ENCODE measurements at regions not wholly inside any gene's neighbourhood (a gene's known extent, or its start where the extent isn't known, plus 50 kb on each side); places are given as distances from the start of the nearest gene placed in this dataset.
"Not testable (repeated sequence)": the region's sequence is repeated elsewhere in the genome, so short reads cannot be mapped to it uniquely, and the experiment has no call there.

DNA sequence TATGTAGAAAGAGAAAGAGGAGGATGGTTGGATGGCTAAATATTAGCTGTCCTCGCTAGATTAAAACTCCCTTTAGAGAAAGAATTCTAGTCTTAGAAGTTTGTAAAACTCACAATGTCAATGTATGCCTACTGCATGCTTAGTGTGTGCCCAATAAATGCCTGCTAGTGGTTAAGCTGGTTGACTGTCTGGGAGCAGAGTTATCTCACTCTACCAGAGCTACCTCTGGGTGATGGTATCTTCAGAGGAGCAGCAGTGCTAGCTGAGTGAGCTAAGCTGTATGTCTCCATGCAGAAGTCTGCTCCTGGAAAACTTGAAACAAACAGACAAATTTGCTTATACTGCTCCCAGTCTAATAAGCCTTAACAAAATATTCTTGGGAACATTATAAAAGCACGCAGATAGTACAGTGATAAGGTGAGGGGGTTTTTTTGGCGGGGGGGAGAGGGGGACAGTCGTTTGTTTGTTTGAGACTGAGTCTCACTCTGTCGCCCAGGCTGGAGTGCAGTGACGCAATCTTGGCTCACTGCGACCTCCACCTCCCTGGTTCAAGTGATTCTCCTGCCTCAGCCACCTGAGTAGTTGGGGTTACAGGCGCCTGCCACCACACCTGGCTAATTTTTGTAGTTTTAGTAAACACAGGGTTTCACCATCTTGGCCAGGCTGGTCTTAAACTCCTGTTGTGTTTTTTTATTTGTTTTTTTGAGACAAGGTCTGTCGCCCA is 202.8 kb upstream of the TSC22D1 start:
- no peak for DNase-seq

- not testable (repeated sequence) for DNase-seq
These were observed 199.2 kb upstream of the TSC22D1 start for GRCh38 chr13:44775290-44775689.

DNA sequence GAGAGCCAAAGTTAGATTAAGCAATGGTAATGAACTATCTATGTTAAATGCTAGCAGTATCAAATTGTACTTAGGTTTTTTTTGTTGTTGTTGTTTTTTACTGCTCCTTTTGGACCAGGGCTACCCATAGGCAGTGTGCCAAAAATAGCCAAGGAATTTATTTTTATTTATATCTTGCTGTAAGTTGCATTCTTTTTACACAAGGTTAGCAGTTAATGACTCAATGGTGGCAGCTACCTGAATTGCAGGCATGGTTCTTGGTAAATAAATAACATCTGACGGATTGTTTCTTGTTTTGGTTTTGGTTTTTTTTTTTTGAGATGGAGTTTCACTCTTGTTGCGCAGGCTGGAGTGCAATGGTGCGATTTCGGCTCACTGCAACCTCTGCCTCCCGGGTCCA is 194.8 kb upstream of the TSC22D1 start:
- DNase-seq: no peak

- no peak for DNase-seq
These were observed 193.6 kb upstream of the TSC22D1 start for GRCh38 chr13:44769686-44770085.

- DNase-seq: no peak
These were observed 192.8 kb upstream of the TSC22D1 start for GRCh38 chr13:44768775-44769581.

GRCh38 chr13:44768239-44768638 is 192.1 kb upstream of the TSC22D1 start:
- DNase-seq: no peak

DNA sequence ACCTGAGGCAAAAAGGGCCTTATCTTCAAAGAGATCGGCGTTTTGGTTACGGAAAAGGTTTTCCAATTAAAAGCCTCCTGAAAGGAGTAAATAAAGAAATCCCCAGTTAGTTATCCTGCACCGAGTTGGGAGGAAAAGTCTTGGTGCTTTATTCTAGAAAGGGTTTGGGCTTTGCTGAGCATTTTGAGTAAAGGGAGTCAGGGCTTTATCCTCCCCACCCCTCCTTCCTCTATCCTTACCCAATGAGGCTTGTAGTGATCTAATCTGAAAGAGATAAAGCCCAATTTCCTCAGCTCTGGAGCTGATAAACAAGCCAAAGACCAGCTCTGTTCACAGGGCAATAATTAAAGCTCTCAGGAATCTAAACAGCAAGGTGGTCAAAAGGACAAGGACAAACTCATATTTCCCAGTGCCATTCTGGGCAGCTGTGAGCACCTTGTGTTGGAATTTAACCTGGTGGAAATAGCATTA is 188.9 kb upstream of the TSC22D1 start:
- no peak for DNase-seq

GRCh38 chr13:44764302-44764692 is 188.2 kb upstream of the TSC22D1 start:
- no peak for DNase-seq

DNA sequence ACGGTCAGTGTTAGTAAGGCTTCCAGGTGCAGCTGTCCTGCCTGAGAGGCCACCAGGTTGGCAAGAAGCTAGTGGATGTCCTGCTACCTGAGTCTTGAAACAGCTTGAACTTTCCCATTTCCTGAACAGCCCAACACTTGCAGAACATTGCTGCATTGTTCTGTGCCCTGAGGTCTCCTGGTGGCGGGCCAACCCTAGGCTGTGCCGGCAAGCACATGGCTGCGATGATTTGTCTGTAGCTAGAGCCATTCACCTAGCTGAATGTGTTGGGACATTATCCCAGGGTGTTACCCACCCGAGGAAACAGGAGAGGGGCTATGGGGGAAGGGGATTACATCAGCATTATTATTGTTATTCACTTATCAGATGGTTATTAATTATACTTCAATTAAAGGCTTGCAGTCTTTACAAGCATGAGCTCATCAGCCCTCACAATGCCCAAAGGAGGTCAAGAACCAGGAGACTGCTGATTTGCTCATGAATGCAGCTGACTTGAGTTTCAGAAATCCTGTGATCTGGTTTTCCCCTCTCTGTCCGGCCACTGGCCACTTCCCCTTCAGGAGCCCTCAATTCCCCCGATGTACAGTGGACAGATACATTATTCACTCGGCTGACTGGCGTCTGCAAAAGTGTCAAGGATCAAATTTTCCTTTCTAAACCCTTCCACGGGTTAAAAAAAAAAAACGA is 187.6 kb upstream of the TSC22D1 start:
- DNase-seq: no peak

DNA sequence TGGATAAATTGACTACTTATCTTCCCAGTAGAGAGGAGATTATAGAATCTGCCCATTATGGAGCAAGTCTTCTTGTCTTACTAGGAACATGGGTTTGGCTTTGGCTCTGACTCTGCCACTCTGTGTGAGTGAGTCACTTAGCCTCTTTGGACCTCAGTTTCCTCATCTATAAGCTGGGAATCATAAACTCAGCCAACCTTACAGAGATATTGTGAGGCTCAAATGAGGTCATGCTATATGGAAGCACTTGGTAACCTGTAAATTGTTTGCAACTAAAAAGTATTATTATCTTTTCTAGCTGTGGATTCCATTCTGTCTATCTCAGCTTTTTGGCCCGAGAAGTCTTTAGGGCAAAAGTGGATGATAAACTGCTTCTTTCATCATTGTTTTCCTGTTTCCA is 186.8 kb upstream of the TSC22D1 start:
- no peak for DNase-seq

- peak; percentile 7 for DNase-seq
These were observed 184.3 kb upstream of the TSC22D1 start for GRCh38 chr13:44760434-44760833.

GRCh38 chr13:44759384-44760360 is 183.5 kb upstream of the TSC22D1 start:
- DNase-seq: peak; percentile 78

DNA sequence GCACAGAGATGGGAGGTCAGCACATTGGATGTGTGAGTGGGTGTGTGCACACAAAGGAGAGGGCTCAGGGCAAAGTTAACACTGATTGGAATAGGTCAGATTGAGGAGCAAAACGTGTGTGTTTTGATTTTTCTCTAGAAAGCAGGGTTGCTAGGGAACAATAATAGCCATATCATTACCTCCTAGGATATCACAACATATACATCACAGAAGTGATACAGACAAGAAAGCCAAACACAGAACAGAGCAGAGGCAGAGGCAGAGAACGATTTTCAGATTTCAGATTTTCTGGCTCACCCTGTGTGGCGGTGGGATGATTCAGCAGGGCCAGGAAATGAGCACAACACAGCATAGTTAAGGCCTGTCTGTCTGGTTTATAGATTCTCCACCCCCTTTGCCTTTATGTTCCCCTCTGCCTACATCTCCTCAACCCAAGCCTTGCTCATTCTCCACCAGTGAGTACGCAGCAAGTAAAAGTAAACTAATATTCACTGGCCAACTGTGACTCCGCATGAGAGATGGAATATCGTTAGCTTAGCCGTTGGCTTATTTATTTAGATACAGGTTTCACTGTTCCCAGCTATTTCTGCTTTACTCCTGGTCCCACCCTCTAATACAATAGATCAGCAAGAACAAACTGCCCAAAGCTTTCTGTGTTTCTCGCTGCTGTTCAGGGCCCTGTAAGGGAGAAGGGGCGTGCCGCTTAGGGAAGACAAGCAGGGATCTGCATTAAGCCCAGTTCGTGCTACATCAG is 182.7 kb upstream of the TSC22D1 start:
- DNase-seq: peak; percentile 57

- no peak for DNase-seq
These were observed 181.5 kb upstream of the TSC22D1 start for GRCh38 chr13:44757671-44758070.

DNA sequence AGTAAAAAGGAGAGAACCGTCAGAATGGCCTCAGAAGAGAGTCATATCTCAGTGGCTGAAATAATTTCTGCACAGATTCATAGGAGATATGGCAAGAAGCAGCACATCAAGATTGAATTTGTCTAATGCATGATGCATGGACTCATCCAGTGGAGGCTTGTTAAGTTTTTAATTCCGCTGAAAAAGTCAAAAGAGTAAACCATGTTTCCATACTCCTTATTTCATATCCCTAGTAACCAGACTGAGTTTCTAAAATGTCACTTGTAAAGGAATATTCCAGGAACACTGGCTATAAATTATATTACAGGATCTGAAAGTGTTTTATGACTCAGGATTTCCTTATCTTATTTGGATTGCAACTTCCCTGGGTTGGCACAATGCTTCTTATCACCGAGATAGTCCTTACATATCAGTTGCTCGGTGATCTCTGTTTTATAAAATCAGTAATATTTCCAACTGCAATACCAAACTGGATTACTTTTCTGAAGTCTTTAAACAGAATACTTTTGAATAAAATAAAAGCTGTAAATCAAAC is 180.2 kb upstream of the TSC22D1 start:
- DNase-seq: no peak

- DNase-seq: no peak
These were observed 179.7 kb upstream of the TSC22D1 start for GRCh38 chr13:44755872-44756271.

GRCh38 chr13:44752164-44752563 is 176.0 kb upstream of the TSC22D1 start:
- DNase-seq: no peak

- DNase-seq: no peak
These were observed 174.5 kb upstream of the TSC22D1 start for GRCh38 chr13:44750630-44751029.

- DNase-seq: no peak
These were observed 173.8 kb upstream of the TSC22D1 start for GRCh38 chr13:44749906-44750305.

DNA sequence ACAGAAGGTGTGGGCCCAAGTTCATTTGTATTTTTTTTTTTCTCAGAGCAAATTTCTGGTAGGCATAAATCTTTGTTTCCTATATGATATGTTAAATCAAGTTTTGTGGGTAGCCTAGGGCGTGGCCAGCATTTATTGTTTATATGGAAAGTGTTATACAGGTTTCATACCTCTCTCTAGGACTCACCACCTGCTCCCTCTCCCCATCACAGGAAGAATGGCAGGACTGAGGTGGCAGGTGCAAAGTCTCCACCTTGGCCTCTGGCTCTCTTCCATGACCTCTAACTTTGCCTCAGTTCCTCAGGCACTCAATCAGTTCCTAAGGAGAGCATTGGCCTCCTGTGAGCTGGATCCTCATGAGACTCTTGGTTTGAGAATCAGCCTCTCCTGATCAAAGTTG is 172.3 kb upstream of the TSC22D1 start:
- DNase-seq: no peak

DNA sequence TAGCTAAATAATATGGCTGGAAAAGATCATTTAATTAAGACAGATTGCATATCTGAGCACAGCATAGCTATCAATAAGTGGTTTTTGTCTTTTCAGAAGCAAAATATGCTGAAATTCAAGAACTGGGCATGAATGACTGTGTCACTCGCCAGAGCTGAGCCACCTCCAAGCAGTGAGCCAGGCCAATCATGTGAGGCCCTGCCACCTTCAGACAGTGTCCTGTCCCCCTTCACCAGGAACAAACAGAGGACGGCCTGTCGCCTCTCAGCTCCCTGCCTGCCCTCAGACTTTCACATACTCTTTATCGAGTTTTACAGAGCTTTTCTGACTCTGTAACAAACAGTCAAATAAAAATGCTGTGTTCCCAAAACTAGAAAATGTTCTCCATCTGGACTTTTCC is 171.0 kb upstream of the TSC22D1 start:
- no peak for DNase-seq
